AG10803 (cell line): ENCODE measurements at regions not wholly inside any gene's neighbourhood (a gene's known extent, or its start where the extent isn't known, plus 50 kb on each side); places are given as distances from the start of the nearest gene placed in this dataset.

ENCODE experiments used
- DNase-seq: peaks from one replicate; pipeline ENCODE4 v3.0.0; 2010; ENCODE audit warnings: low read depth
- H3K4me3 ChIP-seq: 2 replicates; pipeline ENCODE4 v1.5.1; 2011; ENCODE audit warnings: mild to moderate bottlenecking, low read length, control low read depth
- CTCF ChIP-seq: conservative IDR thresholded peaks from 2 replicates; pipeline ENCODE4 v1.5.1; 2011; ENCODE audit warnings: mild to moderate bottlenecking, low read length, control low read depth, inconsistent platforms

DNA sequence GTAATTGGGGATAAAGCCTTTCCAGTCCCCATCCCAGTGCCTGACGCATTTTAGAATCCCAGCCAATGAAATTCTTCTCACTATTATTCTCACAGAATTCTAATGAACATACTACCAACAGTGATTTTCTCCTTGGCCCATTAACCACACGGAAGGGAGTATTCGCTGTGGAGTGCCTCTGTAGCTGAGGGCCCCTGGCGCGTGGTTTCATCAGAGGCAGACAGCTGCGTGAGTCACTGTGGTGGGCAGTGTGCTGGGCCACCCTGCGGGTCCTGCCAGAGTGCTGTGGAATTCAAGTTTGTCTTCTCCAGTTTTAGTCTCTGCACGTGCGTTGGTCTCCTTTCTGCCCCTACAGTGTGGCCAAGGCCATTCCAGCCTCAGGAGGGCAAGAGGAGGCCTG is 335.4 kb upstream of the FAT1 start:
- DNase-seq, result no peak
- no peak for TF ChIP-seq CTCF
- H3K4me3 ChIP-seq, result no peak overlapping the region

DNA sequence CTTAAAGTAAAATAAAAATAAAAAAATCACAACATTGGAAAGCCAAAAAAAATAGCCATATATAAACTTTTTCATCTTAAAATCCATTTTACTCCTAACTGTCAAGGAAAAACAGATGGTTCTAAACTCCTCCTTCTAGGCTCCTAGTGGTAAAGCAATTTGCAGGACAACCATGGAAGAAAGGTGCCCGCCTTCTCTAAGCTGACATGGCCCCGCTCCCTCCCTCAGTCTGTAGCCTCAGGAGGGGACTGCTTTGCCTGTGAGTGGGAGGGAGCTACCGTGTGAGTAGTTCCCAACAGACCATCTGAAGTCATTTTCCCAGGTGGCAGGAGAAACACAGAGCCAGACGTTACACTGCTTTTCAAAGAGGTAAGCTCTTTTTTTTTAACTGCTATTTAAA is 336.2 kb upstream of the FAT1 start:
- TF ChIP-seq CTCF, result no peak
- H3K4me3 ChIP-seq, result no peak overlapping the region
- no peak for DNase-seq

- TF ChIP-seq CTCF, result no peak
- DNase-seq, result no peak
- H3K4me3 ChIP-seq, result no peak overlapping the region
Observed at GRCh38 chr4:187060551-187060950, 336.9 kb upstream of the FAT1 start.

GRCh38 chr4:187063251-187063650 is 339.6 kb upstream of the FAT1 start:
- DNase-seq, result no peak
- no peak overlapping the region for H3K4me3 ChIP-seq
- no peak for TF ChIP-seq CTCF

DNA sequence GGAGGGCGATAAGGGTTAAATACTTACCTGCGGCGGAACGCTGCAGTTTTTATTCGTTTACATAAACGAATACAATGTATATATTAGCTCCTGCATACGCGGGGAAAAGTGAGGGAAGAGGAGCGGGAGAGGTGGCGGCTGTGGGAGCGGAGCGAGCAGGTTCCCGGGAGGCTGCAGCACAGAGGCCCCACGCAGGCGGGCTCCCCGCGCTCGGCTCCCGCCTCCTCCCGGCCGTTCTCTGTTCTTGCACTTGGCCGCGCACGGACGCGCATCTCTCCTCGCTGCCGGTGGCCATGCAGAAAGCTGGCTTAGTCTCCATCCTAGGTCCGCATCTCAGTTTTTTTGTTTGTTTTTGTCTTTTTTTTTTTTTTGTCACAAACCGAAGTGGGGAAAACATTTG is 340.4 kb upstream of the FAT1 start:
- no peak for TF ChIP-seq CTCF
- no peak for DNase-seq
- H3K4me3 ChIP-seq, result no peak overlapping the region

DNA sequence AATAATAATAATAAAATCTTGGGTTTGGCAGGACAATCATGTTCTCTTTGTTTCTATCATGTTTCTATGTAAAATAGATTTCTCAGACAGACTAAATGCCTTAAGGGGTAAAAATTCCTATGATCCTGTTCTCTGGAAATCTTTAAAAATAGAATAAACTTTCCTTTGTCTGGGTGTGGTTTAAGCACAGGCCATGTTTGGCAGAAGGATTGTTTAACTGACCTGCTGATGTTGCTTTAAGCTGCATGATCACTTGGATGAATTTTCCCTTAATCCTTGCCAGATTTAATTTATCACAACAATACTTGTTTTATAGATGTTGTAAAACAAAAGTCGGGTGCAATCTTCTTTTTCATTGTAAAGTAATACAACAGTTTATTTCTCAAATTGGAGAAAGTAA is 341.7 kb upstream of the FAT1 start:
- H3K4me3 ChIP-seq, result no peak overlapping the region
- DNase-seq, result no peak
- no peak for TF ChIP-seq CTCF

GRCh38 chr4:187065806-187066205 is 342.1 kb upstream of the FAT1 start:
- no peak overlapping the region for H3K4me3 ChIP-seq
- TF ChIP-seq CTCF, result no peak
- no peak for DNase-seq
